Skeletal muscle satellite cell (primary cell): ENCODE measurements at regions not wholly inside any gene's neighbourhood (a gene's known extent, or its start where the extent isn't known, plus 50 kb on each side); places are given as distances from the start of the nearest gene placed in this dataset.
"Not testable (repeated sequence)": the region's sequence is repeated elsewhere in the genome, so short reads cannot be mapped to it uniquely, and the experiment has no call there.

Experiments used
- H3K27me3 ChIP-seq: 2 replicates; pipeline ENCODE4 v1.7.0; 2013; ENCODE audit warnings: low read length; ENCODE audit not compliant: control insufficient read depth, insufficient read depth
- H3K36me3 ChIP-seq: 2 replicates; pipeline ENCODE4 v1.7.0; 2013; ENCODE audit warnings: mild to moderate bottlenecking, control low read depth, low read length; ENCODE audit not compliant: insufficient read depth
- H3K4me1 ChIP-seq: 2 replicates; pipeline ENCODE4 v1.7.0; 2013; ENCODE audit warnings: low read length; ENCODE audit not compliant: control insufficient read depth, insufficient read depth
- H3K4me2 ChIP-seq: 2 replicates; pipeline ENCODE4 v1.7.0; 2013; ENCODE audit warnings: mild to moderate bottlenecking, low read length
- H3K4me3 ChIP-seq: 2 replicates; pipeline ENCODE4 v1.7.0; 2013; ENCODE audit warnings: low read length
- H3K9ac ChIP-seq: 2 replicates; pipeline ENCODE4 v1.7.0; 2013; ENCODE audit warnings: mild to moderate bottlenecking, low read depth, low read length, moderate library complexity
- H3K9me3 ChIP-seq: replicated peaks from 2 replicates; pipeline ENCODE4 v1.7.0; 2013; ENCODE audit warnings: mild to moderate bottlenecking, control low read depth, low read length

- H3K9me3 ChIP-seq, result no peaks in the 10 kb centered on the region
- H3K9ac ChIP-seq, result no peak overlapping the region
- peaks cover 5% of the 10 kb centered on the region for H3K4me1 ChIP-seq
- no peaks in the 10 kb centered on the region for H3K36me3 ChIP-seq
- no peak overlapping the region for H3K4me2 ChIP-seq
- H3K4me3 ChIP-seq, result no peak overlapping the region
- peaks cover 34% of the 10 kb centered on the region for H3K27me3 ChIP-seq
These were observed 75.8 kb upstream of the LIPC start for GRCh38 chr15:58355973-58356372.

GRCh38 chr15:58357529-58358476 lies 74.0 kb upstream of the LIPC start:
- Histone ChIP-seq H3K9ac (no peak overlapping the region), H3K36me3 (no peaks in the 10 kb centered on the region), H3K9me3 (no peaks in the 10 kb centered on the region), H3K4me3 (no peak overlapping the region), H3K4me1 (peaks cover 20% of the 10 kb centered on the region), H3K27me3 (peaks cover 34% of the 10 kb centered on the region), H3K4me2 (no peak overlapping the region)

- Histone ChIP-seq H3K4me1 (peaks cover 20% of the 10 kb centered on the region), H3K36me3 (no peaks in the 10 kb centered on the region), H3K4me2 (peak overlapping the region; percentile 12), H3K9ac (no peak overlapping the region), H3K4me3 (no peak overlapping the region), H3K9me3 (no peaks in the 10 kb centered on the region), H3K27me3 (peaks cover 17% of the 10 kb centered on the region)
These were observed 71.2 kb upstream of the LIPC start for GRCh38 chr15:58360421-58361090.

- Histone ChIP-seq H3K9me3 (no peaks in the 10 kb centered on the region), H3K36me3 (no peaks in the 10 kb centered on the region), H3K4me3 (no peak overlapping the region), H3K4me2 (peak overlapping the region; percentile 48), H3K4me1 (peaks cover 20% of the 10 kb centered on the region), H3K9ac (peak overlapping the region; percentile 6), H3K27me3 (peaks cover 15% of the 10 kb centered on the region)
These were observed 70.5 kb upstream of the LIPC start for GRCh38 chr15:58361273-58361759.

GRCh38 chr15:58362262-58362922 lies 69.4 kb upstream of the LIPC start:
- Histone ChIP-seq H3K9me3 (no peaks in the 10 kb centered on the region), H3K9ac (no peak overlapping the region), H3K4me1 (peaks cover 20% of the 10 kb centered on the region), H3K4me3 (no peak overlapping the region), H3K27me3 (peaks cover 11% of the 10 kb centered on the region), H3K4me2 (no peak overlapping the region), H3K36me3 (no peaks in the 10 kb centered on the region)

GRCh38 chr15:58363118-58363517 lies 68.7 kb upstream of the LIPC start:
- H3K9ac ChIP-seq, H3K4me3 ChIP-seq, H3K4me2 ChIP-seq, H3K9me3 ChIP-seq, H3K36me3 ChIP-seq, H3K27me3 ChIP-seq: not testable (repeated sequence)
- peaks cover 20% of the 10 kb centered on the region for H3K4me1 ChIP-seq

GRCh38 chr15:58363673-58364072 lies 68.1 kb upstream of the LIPC start:
- not testable (repeated sequence) for H3K4me2 ChIP-seq, H3K9ac ChIP-seq, H3K4me3 ChIP-seq, H3K9me3 ChIP-seq, H3K36me3 ChIP-seq, H3K27me3 ChIP-seq
- peaks cover 20% of the 10 kb centered on the region for H3K4me1 ChIP-seq

- not testable (repeated sequence) for H3K4me2 ChIP-seq, H3K9ac ChIP-seq, H3K9me3 ChIP-seq, H3K27me3 ChIP-seq, H3K4me3 ChIP-seq, H3K36me3 ChIP-seq
- H3K4me1 ChIP-seq, result peaks cover 29% of the 10 kb centered on the region
These were observed 66.7 kb upstream of the LIPC start for GRCh38 chr15:58365098-58365497.

- Histone ChIP-seq H3K9me3 (no peaks in the 10 kb centered on the region), H3K9ac (no peak overlapping the region), H3K27me3 (no peaks in the 10 kb centered on the region), H3K4me3 (no peak overlapping the region), H3K36me3 (no peaks in the 10 kb centered on the region), H3K4me2 (peak overlapping the region; percentile 42), H3K4me1 (peaks cover 9% of the 10 kb centered on the region)
These were observed 62.5 kb upstream of the LIPC start for GRCh38 chr15:58369261-58369701.

- Histone ChIP-seq H3K27me3 (no peaks in the 10 kb centered on the region), H3K9ac (no peak overlapping the region), H3K36me3 (no peaks in the 10 kb centered on the region), H3K4me1 (peaks cover 9% of the 10 kb centered on the region), H3K4me3 (no peak overlapping the region), H3K4me2 (peak overlapping the region; percentile 42), H3K9me3 (no peaks in the 10 kb centered on the region)
These were observed 61.8 kb upstream of the LIPC start for GRCh38 chr15:58369956-58370355.

- peaks cover 16% of the 10 kb centered on the region for H3K4me1 ChIP-seq
- no peak overlapping the region for H3K4me3 ChIP-seq
- H3K36me3 ChIP-seq, result no peaks in the 10 kb centered on the region
- no peaks in the 10 kb centered on the region for H3K27me3 ChIP-seq
- no peak overlapping the region for H3K9ac ChIP-seq
- H3K4me2 ChIP-seq, result no peak overlapping the region
- no peaks in the 10 kb centered on the region for H3K9me3 ChIP-seq
These were observed 57.6 kb upstream of the LIPC start for GRCh38 chr15:58374147-58374546.
